SU-DHL-6 (cell line): ENCODE measurements at regions not wholly inside any gene's neighbourhood (a gene's known extent, or its start where the extent isn't known, plus 50 kb on each side); places are given as distances from the start of the nearest gene placed in this dataset.

Experiments
- H2AFZ ChIP-seq: fragments of 200-600 bp; sonication (generic); 2 replicates; pipeline ENCODE4 v1.6.1; 2014; ENCODE audit warnings: low read depth, mild to moderate bottlenecking, moderate library complexity, mixed read lengths, antibody characterized with exemption, low read length; ENCODE audit not compliant: severe bottlenecking
- H3F3A ChIP-seq: fragments of 200-600 bp; shearing (Covaris generic); 2 replicates; pipeline ENCODE4 v1.6.0; 2016; ENCODE audit warnings: antibody characterized with exemption, mild to moderate bottlenecking; ENCODE audit not compliant: insufficient read depth
- H3K27ac ChIP-seq: fragments of 200-600 bp; sonication (generic); 2 replicates; pipeline ENCODE4 v1.5.1; 2016; ENCODE audit warnings: low read depth, mild to moderate bottlenecking, low read length, moderate library complexity, mixed read lengths
- H3K27me3 ChIP-seq: fragments of 200-600 bp; sonication (generic), shearing (Covaris generic); 2 replicates; pipeline ENCODE4 v1.6.0; 2014; ENCODE audit warnings: mild to moderate bottlenecking, low read length
- H3K36me3 ChIP-seq: fragments of 200-600 bp; sonication (generic); 2 replicates; pipeline ENCODE4 v1.6.1; 2014; ENCODE audit warnings: mild to moderate bottlenecking, low read length, mixed read lengths
- H3K4me2 ChIP-seq: fragments of 300-600, 200-600 bp; shearing (Covaris generic), sonication (generic); 2 replicates; pipeline ENCODE4 v1.6.0; 2014; ENCODE audit warnings: low read length, low read depth, mild to moderate bottlenecking; ENCODE audit not compliant: poor library complexity, severe bottlenecking
- H3K4me3 ChIP-seq: fragments of 200-600 bp; sonication (generic); 2 replicates; pipeline ENCODE4 v1.5.1; 2014; ENCODE audit warnings: antibody characterized with exemption, low read length, mild to moderate bottlenecking, mixed read lengths; ENCODE audit not compliant: insufficient read depth, poor library complexity, severe bottlenecking
- H3K79me2 ChIP-seq: fragments of 200-600 bp; sonication (generic); 2 replicates; pipeline ENCODE4 v1.6.1; 2014; ENCODE audit warnings: mild to moderate bottlenecking, low read length, moderate library complexity; ENCODE audit not compliant: insufficient read depth
- H3K9ac ChIP-seq: fragments of 200-600 bp; sonication (generic); 2 replicates; pipeline ENCODE4 v1.7.0; 2014; ENCODE audit warnings: mild to moderate bottlenecking, low read length
- H3K9me2 ChIP-seq: fragments of 200-600 bp; sonication (generic); replicated peaks from 2 replicates; pipeline ENCODE4 v1.6.1; 2014; ENCODE audit warnings: low read length; ENCODE audit not compliant: insufficient read depth
- H3K9me3 ChIP-seq: fragments of 200-600 bp; sonication (generic); 2 replicates; pipeline ENCODE4 v1.6.1; 2014; ENCODE audit warnings: low read length, mixed read lengths; ENCODE audit not compliant: insufficient read depth
- H4K20me1 ChIP-seq: fragments of 200-600 bp; sonication (generic); 2 replicates; pipeline ENCODE4 v1.6.1; 2014; ENCODE audit warnings: low read depth, mild to moderate bottlenecking, antibody characterized with exemption, low read length, moderate library complexity, mixed read lengths
- CTCF ChIP-seq: fragments of 200-600 bp; sonication (generic); IDR thresholded peaks from one replicate; pipeline ENCODE4 v1.5.1; 2017; ENCODE audit warnings: antibody characterized with exemption, mild to moderate bottlenecking, low read length, moderate library complexity; ENCODE audit not compliant: insufficient read depth, poor library complexity, severe bottlenecking
- EZH2phosphoT487 ChIP-seq: fragments of 200-600 bp; sonication (generic), shearing (Covaris generic); conservative IDR thresholded peaks from 2 replicates; pipeline ENCODE4 v1.6.1; 2018; ENCODE audit warnings: mild to moderate bottlenecking, antibody characterized with exemption, low read length, moderate library complexity, mixed read lengths

GRCh38 chr7:121666306-121666705 is 206.7 kb upstream of the PTPRZ1 start:
- H3K79me2 ChIP-seq: no peaks in the 10 kb centered on the region
- no peaks in the 10 kb centered on the region for H3F3A ChIP-seq
- no peaks in the 10 kb centered on the region for H4K20me1 ChIP-seq
- H3K27ac ChIP-seq: no peak overlapping the region
- no peak overlapping the region for H3K9ac ChIP-seq
- H3K9me2 ChIP-seq: no peaks in the 10 kb centered on the region
- H3K4me3 ChIP-seq: no peak overlapping the region
- no peak overlapping the region for H2AFZ ChIP-seq
- H3K9me3 ChIP-seq: no peaks in the 10 kb centered on the region
- H3K27me3 ChIP-seq: no peaks in the 10 kb centered on the region
- TF ChIP-seq EZH2phosphoT487 (no peak), CTCF (no peak)
- no peaks in the 10 kb centered on the region for H3K36me3 ChIP-seq
- H3K4me2 ChIP-seq: no peak overlapping the region

- Histone ChIP-seq H3K36me3 (no peaks in the 10 kb centered on the region), H3K27me3 (no peaks in the 10 kb centered on the region), H3K9me2 (no peaks in the 10 kb centered on the region), H3K79me2 (no peaks in the 10 kb centered on the region), H3K4me2 (no peak overlapping the region), H3K4me3 (no peak overlapping the region), H3K9ac (no peak overlapping the region), H4K20me1 (no peaks in the 10 kb centered on the region), H3K9me3 (no peaks in the 10 kb centered on the region), H3K27ac (no peak overlapping the region), H3F3A (no peaks in the 10 kb centered on the region), H2AFZ (no peak overlapping the region)
- TF ChIP-seq EZH2phosphoT487 (no peak), CTCF (no peak)
Observed at GRCh38 chr7:121643320-121643719, 229.6 kb upstream of the PTPRZ1 start.

GRCh38 chr7:121639705-121640104 is 233.3 kb upstream of the PTPRZ1 start:
- no peak for TF ChIP-seq EZH2phosphoT487
- no peak for TF ChIP-seq CTCF
- Histone ChIP-seq H3K9ac (no peak overlapping the region), H3K4me3 (no peak overlapping the region), H3K27ac (no peak overlapping the region), H2AFZ (no peak overlapping the region), H3K9me3 (no peaks in the 10 kb centered on the region), H4K20me1 (no peaks in the 10 kb centered on the region), H3K79me2 (no peaks in the 10 kb centered on the region), H3K4me2 (no peak overlapping the region), H3F3A (no peaks in the 10 kb centered on the region), H3K9me2 (no peaks in the 10 kb centered on the region), H3K36me3 (no peaks in the 10 kb centered on the region), H3K27me3 (no peaks in the 10 kb centered on the region)

- no peak overlapping the region for H3K9ac ChIP-seq
- no peaks in the 10 kb centered on the region for H3K9me3 ChIP-seq
- H3K36me3 ChIP-seq: no peaks in the 10 kb centered on the region
- H3K27me3 ChIP-seq: no peaks in the 10 kb centered on the region
- H3K27ac ChIP-seq: no peak overlapping the region
- no peaks in the 10 kb centered on the region for H3K79me2 ChIP-seq
- H4K20me1 ChIP-seq: no peaks in the 10 kb centered on the region
- no peak for TF ChIP-seq CTCF
- no peak for TF ChIP-seq EZH2phosphoT487
- no peaks in the 10 kb centered on the region for H3F3A ChIP-seq
- H3K4me2 ChIP-seq: no peak overlapping the region
- H3K9me2 ChIP-seq: no peaks in the 10 kb centered on the region
- H2AFZ ChIP-seq: no peak overlapping the region
- H3K4me3 ChIP-seq: no peak overlapping the region
Observed at GRCh38 chr7:121638286-121638685, 234.7 kb upstream of the PTPRZ1 start.
